ENCODE measurements at regions not wholly inside any gene's neighbourhood (a gene's known extent, or its start where the extent isn't known, plus 50 kb on each side); places are given as distances from the start of the nearest gene placed in this dataset.

DNA sequence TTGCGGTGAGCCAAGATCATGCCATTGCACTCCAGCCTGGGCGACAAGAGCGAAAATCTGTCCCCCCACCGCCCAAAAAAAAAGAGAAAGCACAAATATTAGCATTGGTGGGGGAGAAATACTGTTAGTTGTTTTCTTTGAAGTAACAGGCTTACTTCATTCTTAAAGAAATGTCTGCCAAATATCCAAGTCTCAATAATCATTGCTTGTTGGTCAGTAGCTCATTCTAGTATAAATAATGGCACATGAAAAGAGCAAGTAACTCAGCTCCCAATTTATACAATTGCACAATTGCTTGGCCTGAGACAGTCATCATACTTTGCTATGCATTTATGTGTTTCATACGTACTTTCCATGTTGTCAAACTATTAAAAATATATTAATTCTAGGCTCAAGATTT is 499.2 kb upstream of the PLXNA2 start:
- no peak overlapping the region for H2AFZ ChIP-seq
- Mint-ChIP-seq H3K27ac (no peak overlapping the region), H3K9me3 (peaks cover 5% of the 10 kb centered on the region; the same call in 2 of the 3 replicates), H3K27me3 (ENCODE audit: insufficient read depth, low read depth, poor library complexity) (peaks cover 2% of the 10 kb centered on the region), H3K4me1 (no peaks in the 10 kb centered on the region), H3K36me3 (ENCODE audit: low read depth) (peaks cover 2% of the 10 kb centered on the region; the same call in 2 of the 3 replicates), H3K4me3 (no peak overlapping the region)
- no peaks in the 10 kb centered on the region for H3K4me1 ChIP-seq (ENCODE audit: insufficient read depth)
- no peak overlapping the region for H3K27ac ChIP-seq (ENCODE audit: low read depth)
- peaks cover 7% of the 10 kb centered on the region; the same call in 1 of the 2 replicates for H3K9me2 ChIP-seq (ENCODE audit: insufficient read depth)
- H3K4me3 ChIP-seq, result no peak overlapping the region
- H3K36me3 ChIP-seq (ENCODE audit: insufficient read depth), result no peaks in the 10 kb centered on the region
- H4K20me1 ChIP-seq (replicated peaks; ENCODE audit: insufficient read depth), result no peaks in the 10 kb centered on the region
- H3K27me3 ChIP-seq (ENCODE audit: insufficient read depth), result no peaks in the 10 kb centered on the region
- TF ChIP-seq, protein P1, sequence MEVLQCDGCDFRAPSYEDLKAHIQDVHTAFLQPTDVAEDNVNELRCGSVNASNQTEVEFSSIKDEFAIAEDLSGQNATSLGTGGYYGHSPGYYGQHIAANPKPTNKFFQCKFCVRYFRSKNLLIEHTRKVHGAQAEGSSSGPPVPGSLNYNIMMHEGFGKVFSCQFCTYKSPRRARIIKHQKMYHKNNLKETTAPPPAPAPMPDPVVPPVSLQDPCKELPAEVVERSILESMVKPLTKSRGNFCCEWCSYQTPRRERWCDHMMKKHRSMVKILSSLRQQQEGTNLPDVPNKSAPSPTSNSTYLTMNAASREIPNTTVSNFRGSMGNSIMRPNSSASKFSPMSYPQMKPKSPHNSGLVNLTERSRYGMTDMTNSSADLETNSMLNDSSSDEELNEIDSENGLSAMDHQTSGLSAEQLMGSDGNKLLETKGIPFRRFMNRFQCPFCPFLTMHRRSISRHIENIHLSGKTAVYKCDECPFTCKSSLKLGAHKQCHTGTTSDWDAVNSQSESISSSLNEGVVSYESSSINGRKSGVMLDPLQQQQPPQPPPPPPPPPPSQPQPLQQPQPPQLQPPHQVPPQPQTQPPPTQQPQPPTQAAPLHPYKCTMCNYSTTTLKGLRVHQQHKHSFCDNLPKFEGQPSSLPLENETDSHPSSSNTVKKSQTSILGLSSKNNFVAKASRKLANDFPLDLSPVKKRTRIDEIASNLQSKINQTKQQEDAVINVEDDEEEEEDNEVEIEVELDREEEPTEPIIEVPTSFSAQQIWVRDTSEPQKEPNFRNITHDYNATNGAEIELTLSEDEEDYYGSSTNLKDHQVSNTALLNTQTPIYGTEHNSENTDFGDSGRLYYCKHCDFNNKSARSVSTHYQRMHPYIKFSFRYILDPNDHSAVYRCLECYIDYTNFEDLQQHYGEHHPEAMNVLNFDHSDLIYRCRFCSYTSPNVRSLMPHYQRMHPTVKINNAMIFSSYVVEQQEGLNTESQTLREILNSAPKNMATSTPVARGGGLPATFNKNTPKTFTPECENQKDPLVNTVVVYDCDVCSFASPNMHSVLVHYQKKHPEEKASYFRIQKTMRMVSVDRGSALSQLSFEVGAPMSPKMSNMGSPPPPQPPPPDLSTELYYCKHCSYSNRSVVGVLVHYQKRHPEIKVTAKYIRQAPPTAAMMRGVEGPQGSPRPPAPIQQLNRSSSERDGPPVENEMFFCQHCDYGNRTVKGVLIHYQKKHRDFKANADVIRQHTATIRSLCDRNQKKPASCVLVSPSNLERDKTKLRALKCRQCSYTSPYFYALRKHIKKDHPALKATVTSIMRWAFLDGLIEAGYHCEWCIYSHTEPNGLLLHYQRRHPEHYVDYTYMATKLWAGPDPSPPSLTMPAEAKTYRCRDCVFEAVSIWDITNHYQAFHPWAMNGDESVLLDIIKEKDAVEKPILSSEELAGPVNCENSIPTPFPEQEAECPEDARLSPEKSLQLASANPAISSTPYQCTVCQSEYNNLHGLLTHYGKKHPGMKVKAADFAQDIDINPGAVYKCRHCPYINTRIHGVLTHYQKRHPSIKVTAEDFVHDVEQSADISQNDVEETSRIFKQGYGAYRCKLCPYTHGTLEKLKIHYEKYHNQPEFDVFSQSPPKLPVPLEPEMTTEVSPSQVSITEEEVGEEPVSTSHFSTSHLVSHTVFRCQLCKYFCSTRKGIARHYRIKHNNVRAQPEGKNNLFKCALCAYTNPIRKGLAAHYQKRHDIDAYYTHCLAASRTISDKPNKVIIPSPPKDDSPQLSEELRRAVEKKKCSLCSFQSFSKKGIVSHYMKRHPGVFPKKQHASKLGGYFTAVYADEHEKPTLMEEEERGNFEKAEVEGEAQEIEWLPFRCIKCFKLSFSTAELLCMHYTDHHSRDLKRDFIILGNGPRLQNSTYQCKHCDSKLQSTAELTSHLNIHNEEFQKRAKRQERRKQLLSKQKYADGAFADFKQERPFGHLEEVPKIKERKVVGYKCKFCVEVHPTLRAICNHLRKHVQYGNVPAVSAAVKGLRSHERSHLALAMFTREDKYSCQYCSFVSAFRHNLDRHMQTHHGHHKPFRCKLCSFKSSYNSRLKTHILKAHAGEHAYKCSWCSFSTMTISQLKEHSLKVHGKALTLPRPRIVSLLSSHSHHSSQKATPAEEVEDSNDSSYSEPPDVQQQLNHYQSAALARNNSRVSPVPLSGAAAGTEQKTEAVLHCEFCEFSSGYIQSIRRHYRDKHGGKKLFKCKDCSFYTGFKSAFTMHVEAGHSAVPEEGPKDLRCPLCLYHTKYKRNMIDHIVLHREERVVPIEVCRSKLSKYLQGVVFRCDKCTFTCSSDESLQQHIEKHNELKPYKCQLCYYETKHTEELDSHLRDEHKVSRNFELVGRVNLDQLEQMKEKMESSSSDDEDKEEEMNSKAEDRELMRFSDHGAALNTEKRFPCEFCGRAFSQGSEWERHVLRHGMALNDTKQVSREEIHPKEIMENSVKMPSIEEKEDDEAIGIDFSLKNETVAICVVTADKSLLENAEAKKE (CRISPR knock-in tag; IDR thresholded peaks at IDR 0.05), result no peak
- TF ChIP-seq STAT1 (IDR thresholded peaks at IDR 0.05; ENCODE audit: unreplicated experiment) (no peak), CTCF (conservative IDR thresholded peaks at IDR 0.05; ENCODE audit: low read depth in 2 of 2) (no peak), ZNF331 (CRISPR knock-in tag; IDR thresholded peaks at IDR 0.05; ENCODE audit: low read depth) (no peak), CREB1 (CRISPR knock-in tag; IDR thresholded peaks at IDR 0.05; ENCODE audit: low read depth) (no peak), EZH2 (IDR thresholded peaks at IDR 0.05; ENCODE audit: low read depth, unreplicated experiment) (no peak), NANOG (IDR thresholded peaks at IDR 0.05; ENCODE audit: borderline replicate concordance) (no peak), EZH2phosphoT487 (IDR thresholded peaks at IDR 0.05; ENCODE audit: unreplicated experiment) (no peak), JUNB (IDR thresholded peaks at IDR 0.05; ENCODE audit: unreplicated experiment) (no peak), POLR2AphosphoS5 (IDR thresholded peaks at IDR 0.05; ENCODE audit: low read depth) (no peak), ZNF114 (CRISPR knock-in tag; IDR thresholded peaks at IDR 0.05) (no peak)
- TF ChIP-seq, protein P2, sequence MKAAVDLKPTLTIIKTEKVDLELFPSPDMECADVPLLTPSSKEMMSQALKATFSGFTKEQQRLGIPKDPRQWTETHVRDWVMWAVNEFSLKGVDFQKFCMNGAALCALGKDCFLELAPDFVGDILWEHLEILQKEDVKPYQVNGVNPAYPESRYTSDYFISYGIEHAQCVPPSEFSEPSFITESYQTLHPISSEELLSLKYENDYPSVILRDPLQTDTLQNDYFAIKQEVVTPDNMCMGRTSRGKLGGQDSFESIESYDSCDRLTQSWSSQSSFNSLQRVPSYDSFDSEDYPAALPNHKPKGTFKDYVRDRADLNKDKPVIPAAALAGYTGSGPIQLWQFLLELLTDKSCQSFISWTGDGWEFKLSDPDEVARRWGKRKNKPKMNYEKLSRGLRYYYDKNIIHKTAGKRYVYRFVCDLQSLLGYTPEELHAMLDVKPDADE (IDR thresholded peaks at IDR 0.05), result no peak
- TF ChIP-seq, protein P3, sequence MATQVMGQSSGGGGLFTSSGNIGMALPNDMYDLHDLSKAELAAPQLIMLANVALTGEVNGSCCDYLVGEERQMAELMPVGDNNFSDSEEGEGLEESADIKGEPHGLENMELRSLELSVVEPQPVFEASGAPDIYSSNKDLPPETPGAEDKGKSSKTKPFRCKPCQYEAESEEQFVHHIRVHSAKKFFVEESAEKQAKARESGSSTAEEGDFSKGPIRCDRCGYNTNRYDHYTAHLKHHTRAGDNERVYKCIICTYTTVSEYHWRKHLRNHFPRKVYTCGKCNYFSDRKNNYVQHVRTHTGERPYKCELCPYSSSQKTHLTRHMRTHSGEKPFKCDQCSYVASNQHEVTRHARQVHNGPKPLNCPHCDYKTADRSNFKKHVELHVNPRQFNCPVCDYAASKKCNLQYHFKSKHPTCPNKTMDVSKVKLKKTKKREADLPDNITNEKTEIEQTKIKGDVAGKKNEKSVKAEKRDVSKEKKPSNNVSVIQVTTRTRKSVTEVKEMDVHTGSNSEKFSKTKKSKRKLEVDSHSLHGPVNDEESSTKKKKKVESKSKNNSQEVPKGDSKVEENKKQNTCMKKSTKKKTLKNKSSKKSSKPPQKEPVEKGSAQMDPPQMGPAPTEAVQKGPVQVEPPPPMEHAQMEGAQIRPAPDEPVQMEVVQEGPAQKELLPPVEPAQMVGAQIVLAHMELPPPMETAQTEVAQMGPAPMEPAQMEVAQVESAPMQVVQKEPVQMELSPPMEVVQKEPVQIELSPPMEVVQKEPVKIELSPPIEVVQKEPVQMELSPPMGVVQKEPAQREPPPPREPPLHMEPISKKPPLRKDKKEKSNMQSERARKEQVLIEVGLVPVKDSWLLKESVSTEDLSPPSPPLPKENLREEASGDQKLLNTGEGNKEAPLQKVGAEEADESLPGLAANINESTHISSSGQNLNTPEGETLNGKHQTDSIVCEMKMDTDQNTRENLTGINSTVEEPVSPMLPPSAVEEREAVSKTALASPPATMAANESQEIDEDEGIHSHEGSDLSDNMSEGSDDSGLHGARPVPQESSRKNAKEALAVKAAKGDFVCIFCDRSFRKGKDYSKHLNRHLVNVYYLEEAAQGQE (IDR thresholded peaks at IDR 0.05; ENCODE audit: unreplicated experiment), result no peak
- no peak overlapping the region for H3K4me2 ChIP-seq
- H3K79me2 ChIP-seq (replicated peaks; ENCODE audit: insufficient read depth), result no peaks in the 10 kb centered on the region
- H3F3A ChIP-seq (replicated peaks; ENCODE audit: low read depth), result no peaks in the 10 kb centered on the region
- ATAC-seq (no peak), DNase-seq (ENCODE audit: low spot score) (no peak)

Data from GM23338 (cell line).